ENCODE measurements at regions not wholly inside any gene's neighbourhood (a gene's known extent, or its start where the extent isn't known, plus 50 kb on each side); places are given as distances from the start of the nearest gene placed in this dataset.

- no peak for DNase-seq (ENCODE audit: low read depth in 1 of 2, low spot score in 2 of 2)
- H3K9ac ChIP-seq (replicated peaks in 1 of 4; ENCODE audit: extremely low read depth in 1 of 4, low read depth in 3 of 4, low read length in 3 of 4) = no peak overlapping the region
- no peak for FAIRE-seq
- H4K5ac ChIP-seq (ENCODE audit: insufficient read length, low read depth, low read length) = no peak overlapping the region
- H3K79me1 ChIP-seq (ENCODE audit: low read depth, low read length) = no peaks in the 10 kb centered on the region
- no peak overlapping the region for H3K56ac ChIP-seq (replicated peaks; ENCODE audit: insufficient read length, low read depth, low read length)
- CTCF ChIA-PET (ENCODE audit: partially characterized antibody) = no interaction called here
- no peak overlapping the region for H2BK15ac ChIP-seq (ENCODE audit: low read length)
- no peak overlapping the region for H2BK5ac ChIP-seq (ENCODE audit: low read depth, low read length)
- no peak overlapping the region for H2AFZ ChIP-seq (ENCODE audit: low read length)
- H3K14ac ChIP-seq (ENCODE audit: insufficient read length) = no peak overlapping the region
- H3K36me3 ChIP-seq (ENCODE audit: control insufficient read depth in 2 of 4, insufficient read depth in 4 of 4, low read length in 3 of 4) = no peaks in the 10 kb centered on the region
- H3K9me3 ChIP-seq (ENCODE audit: insufficient read depth in 2 of 2, low read depth in 1 of 2, low read length in 1 of 2) = no peaks in the 10 kb centered on the region
- H3K4me1 ChIP-seq (replicated peaks in 1 of 4; ENCODE audit: control insufficient read depth in 3 of 4, insufficient read depth in 4 of 4, low read length in 3 of 4) = no peaks in the 10 kb centered on the region
- no peaks in the 10 kb centered on the region for H4K20me1 ChIP-seq (replicated peaks in 1 of 2; ENCODE audit: control insufficient read depth in 1 of 2, insufficient read depth in 2 of 2, low read length in 2 of 2)
- TF ChIP-seq KDM4A (IDR thresholded peaks at IDR 0.05; ENCODE audit: low read depth, low read length, severe bottlenecking) = no peak
- TF ChIP-seq RFX5 (IDR thresholded peaks at IDR 0.05; ENCODE audit: borderline replicate concordance, low read depth, low read length) = no peak
- no peak for TF ChIP-seq SUZ12 (IDR thresholded peaks at IDR 0.05; ENCODE audit: low read length)
- no peak for TF ChIP-seq CBX8 (IDR thresholded peaks at IDR 0.05; ENCODE audit: borderline replicate concordance, low read depth, low read length)
- no peak for TF ChIP-seq TCF12 (IDR thresholded peaks at IDR 0.05; ENCODE audit: low read depth, low read length)
- no peak for TF ChIP-seq E2F6 (IDR thresholded peaks at IDR 0.05)
- no peak for TF ChIP-seq EGR1 (IDR thresholded peaks at IDR 0.05; ENCODE audit: borderline replicate concordance, low read depth, low read length)
- TF ChIP-seq TEAD4 (IDR thresholded peaks at IDR 0.05; ENCODE audit: low read depth, low read length) = no peak
- TF ChIP-seq ASH2L (IDR thresholded peaks at IDR 0.05; ENCODE audit: low read length) = no peak
- no peak for TF ChIP-seq SIRT6 (IDR thresholded peaks at IDR 0.05; ENCODE audit: low read length)
- TF ChIP-seq RBBP5 (IDR thresholded peaks at IDR 0.05; ENCODE audit: borderline replicate concordance, low read depth, low read length) = no peak
- no peak for TF ChIP-seq SAP30 (IDR thresholded peaks at IDR 0.05; ENCODE audit: insufficient read depth, insufficient replicate concordance, low read length)
- TF ChIP-seq BACH1 (IDR thresholded peaks at IDR 0.05; ENCODE audit: low read length) = no peak
- TF ChIP-seq CTBP2 (IDR thresholded peaks at IDR 0.05; ENCODE audit: borderline replicate concordance, insufficient read depth, insufficient read length, low read length) = no peak
- POLR2A ChIA-PET (ENCODE audit: partially characterized antibody) = no interaction called here
- H3K27ac ChIP-seq (ENCODE audit: low read depth, low read length) = no peak overlapping the region
- no peak overlapping the region for H3K4ac ChIP-seq (replicated peaks; ENCODE audit: insufficient read length, low read depth, low read length)
- H3K23ac ChIP-seq (ENCODE audit: insufficient read length) = no peak overlapping the region
- H3K4me2 ChIP-seq (ENCODE audit: insufficient read depth in 1 of 2, low read depth in 2 of 2, low read length in 2 of 2) = no peak overlapping the region
- no peak overlapping the region for H2AK5ac ChIP-seq (ENCODE audit: low read depth, low read length)
- no peaks in the 10 kb centered on the region for H3K23me2 ChIP-seq (ENCODE audit: low read depth, low read length)
- 88% methylated on average over 1 of the region's 1 CpG; no CpG with 5 or more reads in 1 of the 2 experiments for WGBS, 2 experiments (ENCODE audit: extremely low coverage in 1 of 2, insufficient coverage in 1 of 2, insufficient read length in 1 of 2, insufficient replicate concordance in 2 of 2, low coverage in 1 of 2, low lambda C conversion rate in 2 of 2, missing lambda C conversion rate in 1 of 2)
- no peak overlapping the region for H2BK12ac ChIP-seq (ENCODE audit: low read depth, low read length)
- H4K91ac ChIP-seq (replicated peaks; ENCODE audit: insufficient read length, low read length) = no peak overlapping the region
- H4K8ac ChIP-seq (ENCODE audit: extremely low read depth, insufficient read depth, low read length) = no peak overlapping the region
- no peak overlapping the region for H3K18ac ChIP-seq (ENCODE audit: extremely low read depth, low read length)
- H3K27me3 ChIP-seq (replicated peaks in 1 of 4; ENCODE audit: control insufficient read depth in 3 of 4, extremely low read depth in 1 of 4, insufficient read depth in 3 of 4, low read length in 3 of 4) = no peaks in the 10 kb centered on the region
- no peak overlapping the region for H2BK20ac ChIP-seq (ENCODE audit: low read length)
- H2BK120ac ChIP-seq (replicated peaks; ENCODE audit: low read depth, low read length) = no peak overlapping the region
- no peak overlapping the region for H3K4me3 ChIP-seq (ENCODE audit: extremely low read depth in 1 of 4, insufficient read depth in 2 of 4, low read depth in 3 of 4, low read length in 4 of 4)
- H3K79me2 ChIP-seq (ENCODE audit: control insufficient read depth in 1 of 2, insufficient read depth in 2 of 2, low read length in 2 of 2) = no peaks in the 10 kb centered on the region
Measured at GRCh38 chr9:81053298-81054025, 635.9 kb downstream of the TLE1 start.
